Liver (tissue), 8 donors: ENCODE measurements at regions not wholly inside any gene's neighbourhood (a gene's known extent, or its start where the extent isn't known, plus 50 kb on each side); places are given as distances from the start of the nearest gene placed in this dataset.
"Not testable (repeated sequence)": the region's sequence is repeated elsewhere in the genome, so short reads cannot be mapped to it uniquely, and the experiment has no call there.

Source experiments
- DNase-seq: peaks from one replicate; pipeline ENCODE4 v3.0.0-alpha.2; 2017; ENCODE audit warnings: low spot score
- H3K27ac ChIP-seq, 2 donors: one replicate each; pipeline ENCODE4 v1.7.0; 2013; ENCODE audit warnings: inconsistent platforms in 2 of 2, low read length in 2 of 2, control low read depth in 1 of 2, low read depth in 1 of 2, mild to moderate bottlenecking in 1 of 2
- H3K27me3 ChIP-seq, 4 donors: one replicate each; pipeline versions ENCODE4 v1.6.1 to v1.7.0; 2013; ENCODE audit warnings: low read length in 3 of 4, inconsistent platforms in 1 of 4, mild to moderate bottlenecking in 1 of 4, moderate library complexity in 1 of 4; ENCODE audit not compliant: control insufficient read depth in 4 of 4, insufficient read depth in 4 of 4
- H3K36me3 ChIP-seq, 4 donors: one replicate each; pipeline versions ENCODE4 v1.6.1 to v1.7.0; 2013; ENCODE audit warnings: low read length in 3 of 4, mild to moderate bottlenecking in 3 of 4, low read depth in 1 of 4, moderate library complexity in 1 of 4; ENCODE audit not compliant: control insufficient read depth in 4 of 4, insufficient read depth in 3 of 4
- H3K4me1 ChIP-seq, 4 donors: one replicate each; pipeline versions ENCODE4 v1.6.1 to v1.7.0; 2013; ENCODE audit warnings: low read length in 3 of 4, mild to moderate bottlenecking in 3 of 4, moderate library complexity in 1 of 4; ENCODE audit not compliant: control insufficient read depth in 4 of 4, insufficient read depth in 4 of 4
- H3K4me3 ChIP-seq, 3 donors: one replicate each; pipeline versions ENCODE4 v1.6.1 to v1.7.0; 2013; ENCODE audit warnings: low read length in 3 of 3, control low read depth in 1 of 3, low read depth in 1 of 3, mild to moderate bottlenecking in 1 of 3
- H3K9ac ChIP-seq, 2 donors: one replicate each; pipeline ENCODE4 v1.7.0; 2013; ENCODE audit warnings: low read length in 2 of 2, mild to moderate bottlenecking in 2 of 2, moderate library complexity in 2 of 2, control low read depth in 1 of 2, low read depth in 1 of 2
- H3K9me3 ChIP-seq, 4 donors: one replicate each; pipeline versions ENCODE4 v1.6.1 to v1.7.0; 2013; ENCODE audit warnings: low read length in 3 of 4; ENCODE audit not compliant: control insufficient read depth in 4 of 4
- ATF3 ChIP-seq: IDR thresholded peaks from 2 replicates; pipeline ENCODE4 v1.6.1; 2016; ENCODE audit warnings: antibody characterized with exemption
- CTCF ChIP-seq: fragments of 150-350 bp; IDR thresholded peaks from 2 replicates; pipeline ENCODE4 v1.5.1; 2017; ENCODE audit warnings: improper control_type of control experiment, low read depth, low read length; ENCODE audit not compliant: missing input control
- EGR1 ChIP-seq, 2 donors: IDR thresholded peaks; 2 replicates each; pipeline ENCODE4 v1.6.1; 2016 to 2018; ENCODE audit warnings: antibody characterized with exemption in 2 of 2, low read depth in 2 of 2
- FOXA1 ChIP-seq: IDR thresholded peaks from 2 replicates; pipeline ENCODE4 v1.6.1; 2016; ENCODE audit warnings: antibody characterized with exemption
- FOXA2 ChIP-seq: IDR thresholded peaks from 2 replicates; pipeline ENCODE4 v1.6.1; 2016; ENCODE audit warnings: antibody characterized with exemption
- HNF4A ChIP-seq, 2 donors: conservative IDR thresholded peaks; 2 replicates each; pipeline ENCODE4 v1.6.1; 2016; ENCODE audit warnings: antibody characterized with exemption in 2 of 2, mild to moderate bottlenecking in 2 of 2
- HNF4G ChIP-seq: IDR thresholded peaks from 2 replicates; pipeline ENCODE4 v1.6.1; 2016; ENCODE audit warnings: antibody characterized with exemption
- JUND ChIP-seq, 2 donors: IDR thresholded peaks; 2 replicates each; pipeline ENCODE4 v1.6.1; 2016; ENCODE audit warnings: antibody characterized with exemption in 2 of 2
- RAD21 ChIP-seq, 2 donors: IDR thresholded peaks; 2 replicates each; pipeline ENCODE4 v1.6.1; 2016; ENCODE audit warnings: antibody characterized with exemption in 2 of 2, mild to moderate bottlenecking in 2 of 2
- RXRA ChIP-seq, 2 donors: IDR thresholded peaks; 2 replicates each; pipeline ENCODE4 v1.6.1; 2017 to 2018; ENCODE audit warnings: antibody characterized with exemption in 2 of 2, mild to moderate bottlenecking in 1 of 2
- SP1 ChIP-seq: IDR thresholded peaks from 2 replicates; pipeline ENCODE4 v1.6.1; 2018; ENCODE audit warnings: antibody characterized with exemption, mild to moderate bottlenecking
- ZBTB33 ChIP-seq: IDR thresholded peaks from 2 replicates; pipeline ENCODE4 v1.6.1; 2016; ENCODE audit warnings: antibody characterized with exemption
- WGBS: extraction: QIAGEN DNeasy Blood & Tissue Kit; methylation state at CpG from one replicate; pipeline ENCODE4 v1.1.7; 2013; 5-methylcytosine and 5-hydroxymethylcytosine counted together
- donor health status: healthy.
- donor health status: healthy.
- donor health status: healthy.
- donor health status: healthy.
- donor health status: healthy.

GRCh38 chrX:98231003-98231402 lies 1347.3 kb downstream of the RPA4 start (continued):
- TF ChIP-seq CTCF (no peak), RXRA (IDR thresholded peaks at IDR 0.05) (no peak), SP1 (no peak)

GRCh38 chrX:98240061-98240460 lies 1356.4 kb downstream of the RPA4 start:
- not testable (repeated sequence) for DNase-seq, H3K9me3 ChIP-seq, H3K27me3 ChIP-seq, H3K4me3 ChIP-seq, H3K27ac ChIP-seq, H3K4me1 ChIP-seq, H3K9ac ChIP-seq, H3K36me3 ChIP-seq
- WGBS: 77% methylated on average over 6 of the region's 6 CpGs

- H3K9me3 ChIP-seq: no peaks in the 10 kb centered on the region
- H3K4me3 ChIP-seq: no peak overlapping the region
- no peaks in the 10 kb centered on the region for H3K36me3 ChIP-seq
- H3K27me3 ChIP-seq: no peaks in the 10 kb centered on the region
- TF ChIP-seq RAD21 (IDR thresholded peaks at IDR 0.05): no peak
- H3K4me1 ChIP-seq: no peaks in the 10 kb centered on the region
- no peak overlapping the region for H3K9ac ChIP-seq
- no peak overlapping the region for H3K27ac ChIP-seq
- DNase-seq: no peak
These were observed 1379.4 kb downstream of the RPA4 start for GRCh38 chrX:98263135-98263534.

GRCh38 chrX:98289726-98290125 lies 1406.0 kb downstream of the RPA4 start:
- TF ChIP-seq SP1: no peak
- Histone ChIP-seq H3K9me3 (peaks cover 0 to 2% (median 0%) of the 10 kb centered on the region in 4 donors), H3K36me3 (no peaks in the 10 kb centered on the region), H3K9ac (no peak overlapping the region), H3K27ac (no peak overlapping the region), H3K4me3 (no peak overlapping the region), H3K4me1 (no peaks in the 10 kb centered on the region), H3K27me3 (no peaks in the 10 kb centered on the region)
- DNase-seq: no peak

GRCh38 chrX:98294310-98294709 lies 1410.6 kb downstream of the RPA4 start:
- DNase-seq: no peak
- H3K36me3 ChIP-seq: no peaks in the 10 kb centered on the region
- H3K9me3 ChIP-seq: peaks cover 0 to 2% (median 0%) of the 10 kb centered on the region in 4 donors
- H3K4me3 ChIP-seq: no peak overlapping the region
- no peak overlapping the region for H3K9ac ChIP-seq
- no peaks in the 10 kb centered on the region for H3K4me1 ChIP-seq
- H3K27ac ChIP-seq: no peak overlapping the region
- TF ChIP-seq HNF4A (conservative IDR thresholded peaks at IDR 0.05) (no peak), RAD21 (IDR thresholded peaks at IDR 0.05) (no peak), JUND (IDR thresholded peaks at IDR 0.05) (no peak)
- no peaks in the 10 kb centered on the region for H3K27me3 ChIP-seq

- Histone ChIP-seq H3K9me3 (peaks cover 0 to 2% (median under 1%) of the 10 kb centered on the region in 4 donors), H3K27me3 (no peaks in the 10 kb centered on the region), H3K9ac (no peak overlapping the region), H3K4me1 (no peaks in the 10 kb centered on the region), H3K4me3 (no peak overlapping the region), H3K27ac (no peak overlapping the region), H3K36me3 (no peaks in the 10 kb centered on the region)
- DNase-seq: no peak
- 85% methylated on average over 2 of the region's 2 CpGs for WGBS
- TF ChIP-seq EGR1 (IDR thresholded peaks at IDR 0.05; ENCODE audit: low read depth in 2 of 2) (no peak), FOXA2 (no peak), ZBTB33 (no peak), FOXA1 (no peak), JUND (IDR thresholded peaks at IDR 0.05) (no peak), ATF3 (no peak), HNF4G (no peak), RAD21 (IDR thresholded peaks at IDR 0.05) (no peak)
These were observed 1412.4 kb downstream of the RPA4 start for GRCh38 chrX:98296129-98296528.
